ENCODE measurements at regions not wholly inside any gene's neighbourhood (a gene's known extent, or its start where the extent isn't known, plus 50 kb on each side); places are given as distances from the start of the nearest gene placed in this dataset.
"Not testable (repeated sequence)": the region's sequence is repeated elsewhere in the genome, so short reads cannot be mapped to it uniquely, and the experiment has no call there.

- Histone ChIP-seq H3K27me3 (replicated peaks; ENCODE audit: insufficient read depth) (no peaks in the 10 kb centered on the region; the same call in 1 of the 2 replicates), H3F3A (ENCODE audit: insufficient read depth) (no peaks in the 10 kb centered on the region), H2AFZ (no peak overlapping the region), H3K9me2 (ENCODE audit: insufficient read depth) (no peaks in the 10 kb centered on the region), H3K9ac (no peak overlapping the region), H3K27ac (no peak overlapping the region), H3K4me3 (no peak overlapping the region), H3K4me2 (ENCODE audit: unreplicated experiment) (no peak overlapping the region), H4K20me1 (ENCODE audit: insufficient read depth) (no peaks in the 10 kb centered on the region), H3K9me3 (ENCODE audit: low read depth) (no peaks in the 10 kb centered on the region), H3K79me2 (ENCODE audit: insufficient read depth) (no peaks in the 10 kb centered on the region), H3K36me3 (ENCODE audit: low read depth) (no peaks in the 10 kb centered on the region), H3K4me1 (ENCODE audit: insufficient read depth) (no peaks in the 10 kb centered on the region)
- in situ Hi-C loops (cut with MboI), result no loop called here
- TF ChIP-seq EZH2 (IDR thresholded peaks at IDR 0.05; ENCODE audit: insufficient read depth, poor library complexity, severe bottlenecking) (no peak), EZH2phosphoT487 (IDR thresholded peaks at IDR 0.05; ENCODE audit: insufficient read depth, low read depth) (no peak)
- DNase-seq, result no peak
- whole genome bisulfite sequencing, 2 experiments (ENCODE audit: low coverage in 1 of 2, low lambda C conversion rate in 2 of 2, missing lambda C conversion rate in 2 of 2), result 74 to 76% methylated on average over 8 of the region's 8 CpGs
Observed at GRCh38 chr6:1162367-1163275, 149.3 kb upstream of the FOXQ1 start.

- H3K79me2 ChIP-seq (ENCODE audit: insufficient read depth); H3K9me3 ChIP-seq (ENCODE audit: low read depth); H3K27me3 ChIP-seq (replicated peaks; ENCODE audit: insufficient read depth); H3K36me3 ChIP-seq (ENCODE audit: low read depth); H3K9ac ChIP-seq; H3K4me3 ChIP-seq; H3K4me2 ChIP-seq (ENCODE audit: unreplicated experiment); in situ Hi-C loops (cut with MboI); H3K27ac ChIP-seq; H2AFZ ChIP-seq; H3K9me2 ChIP-seq (ENCODE audit: insufficient read depth); DNase-seq; H3F3A ChIP-seq (ENCODE audit: insufficient read depth); H4K20me1 ChIP-seq (ENCODE audit: insufficient read depth); H3K4me1 ChIP-seq (ENCODE audit: insufficient read depth): not testable (repeated sequence)
- 43 to 45% methylated on average over 3 of the region's 3 CpGs for WGBS, 2 experiments (ENCODE audit: low coverage in 1 of 2, low lambda C conversion rate in 2 of 2, missing lambda C conversion rate in 2 of 2)
Observed at GRCh38 chr6:1156411-1156810, 155.5 kb upstream of the FOXQ1 start.

- no peaks in the 10 kb centered on the region for H4K20me1 ChIP-seq (ENCODE audit: insufficient read depth)
- no peak overlapping the region for H3K4me2 ChIP-seq (ENCODE audit: unreplicated experiment)
- TF ChIP-seq EZH2 (IDR thresholded peaks at IDR 0.05; ENCODE audit: insufficient read depth, poor library complexity, severe bottlenecking) (no peak), EZH2phosphoT487 (IDR thresholded peaks at IDR 0.05; ENCODE audit: insufficient read depth, low read depth) (no peak)
- no peaks in the 10 kb centered on the region for H3F3A ChIP-seq (ENCODE audit: insufficient read depth)
- H3K9me2 ChIP-seq (ENCODE audit: insufficient read depth), result no peaks in the 10 kb centered on the region
- DNase-seq, result peak; percentile 39
- in situ Hi-C loops (cut with MboI), result no loop called here
- H3K27me3 ChIP-seq (replicated peaks; ENCODE audit: insufficient read depth), result peaks cover 12% of the 10 kb centered on the region
- no peaks in the 10 kb centered on the region for H3K4me1 ChIP-seq (ENCODE audit: insufficient read depth)
- no peaks in the 10 kb centered on the region for H3K79me2 ChIP-seq (ENCODE audit: insufficient read depth)
- H3K36me3 ChIP-seq (ENCODE audit: low read depth), result no peaks in the 10 kb centered on the region
- no peak overlapping the region for H3K4me3 ChIP-seq
- no peak overlapping the region for H2AFZ ChIP-seq
- no peaks in the 10 kb centered on the region for H3K9me3 ChIP-seq (ENCODE audit: low read depth)
- H3K9ac ChIP-seq, result no peak overlapping the region
- no peak overlapping the region for H3K27ac ChIP-seq
Observed at GRCh38 chr6:1153696-1154245, 158.1 kb upstream of the FOXQ1 start.

GRCh38 chr6:1146500-1146899 lies 165.4 kb upstream of the FOXQ1 start:
- H4K20me1 ChIP-seq (ENCODE audit: insufficient read depth), result no peaks in the 10 kb centered on the region
- no peak for DNase-seq
- no peaks in the 10 kb centered on the region for H3K9me2 ChIP-seq (ENCODE audit: insufficient read depth)
- peaks cover 10% of the 10 kb centered on the region; the same call in 1 of the 2 replicates for H3K27me3 ChIP-seq (replicated peaks; ENCODE audit: insufficient read depth)
- TF ChIP-seq EZH2 (IDR thresholded peaks at IDR 0.05; ENCODE audit: insufficient read depth, poor library complexity, severe bottlenecking) (no peak), EZH2phosphoT487 (IDR thresholded peaks at IDR 0.05; ENCODE audit: insufficient read depth, low read depth) (no peak)
- H3K9ac ChIP-seq, result no peak overlapping the region
- no peak overlapping the region for H3K4me3 ChIP-seq
- no peaks in the 10 kb centered on the region for H3K9me3 ChIP-seq (ENCODE audit: low read depth)
- in situ Hi-C loops (cut with MboI), result no loop called here
- H3K27ac ChIP-seq, result no peak overlapping the region
- no peak overlapping the region for H2AFZ ChIP-seq
- H3K79me2 ChIP-seq (ENCODE audit: insufficient read depth), result no peaks in the 10 kb centered on the region
- no peak overlapping the region for H3K4me2 ChIP-seq (ENCODE audit: unreplicated experiment)
- H3K4me1 ChIP-seq (ENCODE audit: insufficient read depth), result peaks cover 21% of the 10 kb centered on the region
- H3K36me3 ChIP-seq (ENCODE audit: low read depth), result no peaks in the 10 kb centered on the region
- peaks cover 10% of the 10 kb centered on the region; the same call in 1 of the 2 replicates for H3F3A ChIP-seq (ENCODE audit: insufficient read depth)

Measured in GM23248 (cell line).